ENCODE measurements at regions not wholly inside any gene's neighbourhood (a gene's known extent, or its start where the extent isn't known, plus 50 kb on each side); places are given as distances from the start of the nearest gene placed in this dataset.

- TF ChIP-seq CTCF (conservative IDR thresholded peaks at IDR 0.05; ENCODE audit: low read depth, low read length) (no peak), EZH2 (IDR thresholded peaks at IDR 0.05; ENCODE audit: low read length, unreplicated experiment) (no peak), EZH2phosphoT487 (IDR thresholded peaks at IDR 0.05; ENCODE audit: borderline replicate concordance, low read length) (no peak)
Observed at GRCh38 chr1:71307451-71307850, 226.6 kb upstream of the ZRANB2 start.

Measured in PC-3 (cell line).